ENCODE measurements at regions not wholly inside any gene's neighbourhood (a gene's known extent, or its start where the extent isn't known, plus 50 kb on each side); places are given as distances from the start of the nearest gene placed in this dataset.

DNA sequence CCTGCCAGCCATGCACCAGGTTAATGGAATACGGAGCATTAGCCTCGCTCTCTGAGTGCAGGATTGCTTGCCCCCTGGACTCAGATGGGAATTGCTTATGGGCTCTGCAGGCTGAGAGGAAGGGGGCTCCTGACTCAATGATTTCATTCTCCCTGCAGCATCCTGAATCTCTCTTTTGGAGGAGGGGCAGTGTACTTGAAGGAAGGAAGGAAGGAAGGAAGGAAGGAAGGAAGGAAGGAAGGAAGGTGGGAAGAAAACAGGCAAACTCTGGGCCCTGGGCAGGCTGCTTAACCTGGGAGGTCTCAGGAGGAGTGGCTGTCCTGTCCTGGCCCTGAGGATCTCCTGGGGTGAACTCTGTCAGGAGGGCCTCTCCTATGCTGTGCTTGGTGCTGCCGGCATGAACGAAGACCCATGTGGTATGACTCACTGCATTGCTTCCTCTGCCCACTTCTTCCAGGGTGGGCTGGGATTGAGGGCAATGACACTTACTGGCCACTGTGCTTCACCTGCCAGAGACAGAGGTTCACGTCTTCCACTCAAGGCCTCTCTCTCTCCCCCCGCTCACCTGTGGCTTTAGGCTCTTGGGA, 257.1 kb upstream of the CSF3R start:
- Histone ChIP-seq H2AK9ac (replicated peaks; ENCODE audit: low read depth, low read length, poor library complexity) (no peak overlapping the region), H4K8ac (ENCODE audit: low read depth in 2 of 2, low read length in 2 of 2) (no peak overlapping the region), H3K18ac (ENCODE audit: low read depth, low read length) (no peak overlapping the region), H3K4me1 (ENCODE audit: control insufficient read depth, insufficient read depth, low read length) (no peaks in the 10 kb centered on the region), H3K27me3 (ENCODE audit: control insufficient read depth, insufficient read depth, low read length) (peaks cover 6% of the 10 kb centered on the region; the same call in 1 of the 2 replicates), H2BK15ac (ENCODE audit: low read depth, low read length) (no peak overlapping the region), H2BK20ac (ENCODE audit: low read depth, low read length) (no peak overlapping the region), H4K20me1 (ENCODE audit: insufficient read depth, low read length) (no peaks in the 10 kb centered on the region), H2AK5ac (ENCODE audit: low read depth, low read length) (no peak overlapping the region), H3K23ac (ENCODE audit: low read depth, low read length) (no peak overlapping the region), H3K9ac (ENCODE audit: low read depth, low read length) (no peak overlapping the region), H3K14ac (replicated peaks; ENCODE audit: low read depth, low read length) (no peak overlapping the region), H3K79me1 (ENCODE audit: low read depth in 1 of 2, low read length in 2 of 2) (no peaks in the 10 kb centered on the region), H3K9me1 (ENCODE audit: insufficient read depth, low read length) (no peaks in the 10 kb centered on the region), H3K4me3 (ENCODE audit: insufficient read depth, low read depth, low read length) (no peak overlapping the region), H3K36me3 (ENCODE audit: control insufficient read depth, insufficient read depth, low read length) (no peaks in the 10 kb centered on the region), H3K9me3 (ENCODE audit: control insufficient read depth, insufficient read depth, low read length) (no peaks in the 10 kb centered on the region), H3K4ac (ENCODE audit: low read depth, low read length) (no peak overlapping the region), H3K56ac (ENCODE audit: extremely low read depth, insufficient read depth, low read length) (no peak overlapping the region), H4K91ac (ENCODE audit: insufficient read depth, low read depth, low read length) (no peak overlapping the region), H2BK120ac (ENCODE audit: low read depth, low read length) (no peak overlapping the region), H3K4me2 (ENCODE audit: low read depth, low read length) (no peak overlapping the region), H2AFZ (replicated peaks; ENCODE audit: low read length, poor library complexity) (no peak overlapping the region), H4K5ac (ENCODE audit: low read depth, low read length) (no peak overlapping the region), H3K27ac (ENCODE audit: insufficient read depth, low read length) (no peak overlapping the region), H2BK5ac (ENCODE audit: low read depth, low read length, poor library complexity, severe bottlenecking) (no peak overlapping the region)
- ChIA-PET POLR2A (ENCODE audit: unreplicated experiment) (no interaction called here), CTCF (no interaction called here)
- DNase-seq (no peak), ATAC-seq (ENCODE audit: low read depth) (no peak)
- intact Hi-C loops (cut with micrococcal nuclease) (no loop called here), dilution Hi-C loops (cut with HindIII; ENCODE audit: low sequenced_read_pairs, unreplicated experiment) (no loop called here), in situ Hi-C loops (cut with MboI; ENCODE audit: low sequenced_read_pairs) (no loop called here)
- TF ChIP-seq, protein P1, sequence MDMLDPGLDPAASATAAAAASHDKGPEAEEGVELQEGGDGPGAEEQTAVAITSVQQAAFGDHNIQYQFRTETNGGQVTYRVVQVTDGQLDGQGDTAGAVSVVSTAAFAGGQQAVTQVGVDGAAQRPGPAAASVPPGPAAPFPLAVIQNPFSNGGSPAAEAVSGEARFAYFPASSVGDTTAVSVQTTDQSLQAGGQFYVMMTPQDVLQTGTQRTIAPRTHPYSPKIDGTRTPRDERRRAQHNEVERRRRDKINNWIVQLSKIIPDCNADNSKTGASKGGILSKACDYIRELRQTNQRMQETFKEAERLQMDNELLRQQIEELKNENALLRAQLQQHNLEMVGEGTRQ (IDR thresholded peaks at IDR 0.05; ENCODE audit: low read depth, low read length): no peak
- TF ChIP-seq POLR2A (IDR thresholded peaks at IDR 0.05; ENCODE audit: low read depth, low read length) (no peak), RAD21 (IDR thresholded peaks at IDR 0.05; ENCODE audit: low read length) (no peak), SMC3 (IDR thresholded peaks at IDR 0.05; ENCODE audit: low read depth, low read length) (no peak)
- BruUV-seq (replicated peaks): no TSS peak
- WGBS, 2 experiments (ENCODE audit: extremely low coverage in 2 of 2, insufficient read length in 1 of 2): no CpG with 5 or more reads among the region's 6 CpGs

Data from IMR-90 (cell line).